Nephron progenitor cell (in vitro differentiated cells): ENCODE measurements at regions not wholly inside any gene's neighbourhood (a gene's known extent, or its start where the extent isn't known, plus 50 kb on each side); places are given as distances from the start of the nearest gene placed in this dataset.

Source experiments
- DNase-seq: peaks from one replicate; pipeline ENCODE4 v3.0.0; 2021
- H3K27ac Mint-ChIP-seq: 2 replicates; pipeline ENCODE4 v1.8.0; 2021; ENCODE audit warnings: mild to moderate bottlenecking, moderate library complexity, mixed read lengths
- H3K27me3 Mint-ChIP-seq: 2 replicates; pipeline ENCODE4 v1.8.0; 2021; ENCODE audit warnings: mild to moderate bottlenecking, low read depth, mixed read lengths; ENCODE audit not compliant: poor library complexity
- H3K36me3 Mint-ChIP-seq: 2 replicates; pipeline ENCODE4 v1.8.0; 2021; ENCODE audit warnings: low read depth, mixed read lengths
- H3K4me1 Mint-ChIP-seq: 2 replicates; pipeline ENCODE4 v1.8.0; 2021; ENCODE audit warnings: mixed read lengths
- H3K4me3 Mint-ChIP-seq: 2 replicates; pipeline ENCODE4 v1.8.0; 2021; ENCODE audit warnings: mild to moderate bottlenecking, moderate library complexity, mixed read lengths
- H3K9me3 Mint-ChIP-seq: 2 replicates; pipeline ENCODE4 v1.8.0; 2021; ENCODE audit warnings: mild to moderate bottlenecking, moderate library complexity, mixed read lengths
- CTCF ChIP-seq: fragments of 200-600 bp; sonication (generic); IDR thresholded peaks from 2 replicates; pipeline ENCODE4 v1.5.0; 2021; ENCODE audit warnings: antibody characterized with exemption

GRCh38 chr4:171719691-171720090, 93.5 kb upstream of the GALNTL6 start:
- no peak overlapping the region for H3K27ac Mint-ChIP-seq
- H3K4me1 Mint-ChIP-seq = no peaks in the 10 kb centered on the region
- DNase-seq = no peak
- H3K9me3 Mint-ChIP-seq = peaks cover 4% of the 10 kb centered on the region
- no peak overlapping the region for H3K4me3 Mint-ChIP-seq
- peaks cover 2% of the 10 kb centered on the region for H3K27me3 Mint-ChIP-seq
- H3K36me3 Mint-ChIP-seq = no peaks in the 10 kb centered on the region
- TF ChIP-seq CTCF = no peak

- peaks cover 4% of the 10 kb centered on the region for H3K9me3 Mint-ChIP-seq
- no peak overlapping the region for H3K4me3 Mint-ChIP-seq
- no peak for DNase-seq
- no peaks in the 10 kb centered on the region for H3K4me1 Mint-ChIP-seq
- H3K36me3 Mint-ChIP-seq = no peaks in the 10 kb centered on the region
- peaks cover 2% of the 10 kb centered on the region for H3K27me3 Mint-ChIP-seq
- H3K27ac Mint-ChIP-seq = no peak overlapping the region
- TF ChIP-seq CTCF = no peak
Measured at GRCh38 chr4:171718665-171719064, 94.5 kb upstream of the GALNTL6 start.

- no peaks in the 10 kb centered on the region for H3K36me3 Mint-ChIP-seq
- H3K27ac Mint-ChIP-seq = no peak overlapping the region
- H3K4me3 Mint-ChIP-seq = no peak overlapping the region
- no peak for DNase-seq
- no peak for TF ChIP-seq CTCF
- no peaks in the 10 kb centered on the region for H3K4me1 Mint-ChIP-seq
- H3K27me3 Mint-ChIP-seq = peaks cover 2% of the 10 kb centered on the region
- peaks cover 4% of the 10 kb centered on the region for H3K9me3 Mint-ChIP-seq
Measured at GRCh38 chr4:171718069-171718468, 95.1 kb upstream of the GALNTL6 start.

GRCh38 chr4:171717231-171717741, 95.9 kb upstream of the GALNTL6 start:
- peaks cover 2% of the 10 kb centered on the region for H3K27me3 Mint-ChIP-seq
- no peaks in the 10 kb centered on the region for H3K36me3 Mint-ChIP-seq
- TF ChIP-seq CTCF = no peak
- H3K9me3 Mint-ChIP-seq = peaks cover 4% of the 10 kb centered on the region
- H3K27ac Mint-ChIP-seq = no peak overlapping the region
- DNase-seq = no peak
- H3K4me3 Mint-ChIP-seq = no peak overlapping the region
- no peaks in the 10 kb centered on the region for H3K4me1 Mint-ChIP-seq

GRCh38 chr4:171715973-171716372, 97.2 kb upstream of the GALNTL6 start:
- Mint-ChIP-seq H3K4me3 (no peak overlapping the region), H3K4me1 (no peaks in the 10 kb centered on the region), H3K9me3 (peaks cover 3% of the 10 kb centered on the region), H3K27me3 (peaks cover 2% of the 10 kb centered on the region), H3K27ac (no peak overlapping the region), H3K36me3 (no peaks in the 10 kb centered on the region)
- DNase-seq = no peak
- TF ChIP-seq CTCF = no peak

- no peak overlapping the region for H3K4me3 Mint-ChIP-seq
- peaks cover 2% of the 10 kb centered on the region for H3K27me3 Mint-ChIP-seq
- no peak for DNase-seq
- H3K9me3 Mint-ChIP-seq = no peaks in the 10 kb centered on the region
- H3K27ac Mint-ChIP-seq = no peak overlapping the region
- TF ChIP-seq CTCF = no peak
- no peaks in the 10 kb centered on the region for H3K36me3 Mint-ChIP-seq
- H3K4me1 Mint-ChIP-seq = no peaks in the 10 kb centered on the region
Measured at GRCh38 chr4:171714791-171715454, 98.3 kb upstream of the GALNTL6 start.
